Retina (tissue), 1 donor: ENCODE measurements at regions not wholly inside any gene's neighbourhood (a gene's known extent, or its start where the extent isn't known, plus 50 kb on each side); places are given as distances from the start of the nearest gene placed in this dataset.
"Not testable (repeated sequence)": the region's sequence is repeated elsewhere in the genome, so short reads cannot be mapped to it uniquely, and the experiment has no call there.

Experiments
- DNase-seq: peaks from one replicate; pipeline ENCODE4 v3.0.0-alpha.2; 2016

DNA sequence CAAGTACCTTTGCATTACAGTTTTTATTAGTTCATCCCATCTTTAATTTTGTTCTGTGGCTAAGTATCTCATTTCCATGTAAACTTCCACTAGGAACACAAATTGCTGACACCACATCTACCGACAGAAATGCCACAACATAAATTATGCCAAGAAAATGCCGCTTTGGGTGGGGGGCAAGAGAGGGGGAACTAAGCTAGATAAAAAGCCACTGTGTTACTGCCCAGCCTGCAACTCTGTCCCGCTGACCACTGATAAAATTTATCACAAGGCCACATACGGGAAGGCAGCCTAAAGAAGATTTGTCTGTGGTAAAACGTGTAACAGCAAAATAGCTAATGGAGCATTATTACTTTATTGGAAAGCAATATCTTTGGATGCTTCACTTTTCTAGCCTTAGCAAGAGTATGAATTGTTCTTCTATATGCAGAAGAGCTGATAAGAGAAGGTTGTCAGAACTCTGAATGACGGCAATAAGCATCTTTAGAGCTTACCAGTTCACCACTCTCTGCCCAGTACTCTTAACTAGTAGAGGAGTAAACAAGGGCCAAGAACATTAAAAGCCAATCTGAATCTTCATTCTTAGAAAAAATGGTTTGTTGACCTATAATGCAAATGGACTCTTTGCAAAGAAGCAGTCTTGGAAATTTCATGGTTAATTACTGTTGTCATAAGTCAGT is 172.2 kb upstream of the MEF2C start:
- DNase-seq = no peak

DNA sequence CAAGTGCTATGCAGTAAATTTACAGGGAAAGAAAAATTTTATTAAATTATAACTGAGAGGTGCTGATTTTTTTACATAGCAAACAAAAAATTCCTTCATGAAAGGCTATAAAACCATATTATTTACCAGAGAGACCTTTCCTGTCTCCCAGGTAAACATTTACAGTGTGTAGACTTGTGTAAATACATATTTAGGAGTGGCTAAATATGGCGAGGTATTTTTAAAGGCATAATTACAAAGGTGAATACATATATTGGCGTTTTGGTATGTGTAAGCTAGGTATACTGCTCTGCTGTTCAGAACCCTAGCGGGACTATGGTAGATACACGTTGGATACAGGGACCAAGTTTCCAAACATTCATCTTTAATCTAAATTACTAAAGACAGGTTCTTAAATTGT is 170.6 kb upstream of the MEF2C start:
- DNase-seq = no peak

DNA sequence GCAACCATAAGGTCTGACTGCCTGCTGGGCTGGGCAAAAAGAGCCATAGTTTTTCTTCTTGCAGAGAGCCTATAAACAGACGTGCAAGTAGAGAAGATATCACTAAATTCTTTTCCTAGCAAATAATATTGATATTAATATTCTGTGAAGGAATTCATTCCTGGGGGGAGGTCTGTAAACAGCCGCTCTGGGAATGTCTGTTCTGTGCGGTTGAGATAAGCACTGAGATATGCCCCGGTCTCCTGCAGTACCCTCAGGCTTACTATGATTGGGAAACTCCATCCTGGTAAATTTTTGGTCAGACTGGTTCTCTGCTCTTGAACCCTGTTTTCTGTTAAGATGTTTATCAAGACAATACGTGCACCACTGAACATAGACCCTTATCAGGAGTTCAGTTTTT is 167.1 kb upstream of the MEF2C start:
- DNase-seq = not testable (repeated sequence)

DNA sequence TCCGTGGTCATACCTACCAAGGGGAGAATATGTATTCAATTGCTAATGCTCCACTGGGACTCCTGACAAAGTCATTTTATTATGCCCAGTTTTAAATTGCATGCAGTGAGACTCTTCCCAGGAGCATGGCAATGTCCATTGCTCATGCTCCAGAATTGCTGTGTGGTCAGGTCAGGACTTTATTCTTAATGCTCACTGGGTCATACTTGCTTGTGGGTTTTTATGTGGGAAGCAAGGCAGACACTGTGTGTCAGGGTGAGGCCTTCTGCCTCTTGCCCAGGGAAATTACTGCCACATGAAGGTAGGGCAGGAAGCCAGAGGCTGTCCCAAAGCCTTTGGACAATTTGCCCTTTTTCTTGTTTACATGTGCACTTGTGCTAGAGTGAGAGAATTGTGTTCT is 164.6 kb upstream of the MEF2C start:
- DNase-seq = no peak

DNA sequence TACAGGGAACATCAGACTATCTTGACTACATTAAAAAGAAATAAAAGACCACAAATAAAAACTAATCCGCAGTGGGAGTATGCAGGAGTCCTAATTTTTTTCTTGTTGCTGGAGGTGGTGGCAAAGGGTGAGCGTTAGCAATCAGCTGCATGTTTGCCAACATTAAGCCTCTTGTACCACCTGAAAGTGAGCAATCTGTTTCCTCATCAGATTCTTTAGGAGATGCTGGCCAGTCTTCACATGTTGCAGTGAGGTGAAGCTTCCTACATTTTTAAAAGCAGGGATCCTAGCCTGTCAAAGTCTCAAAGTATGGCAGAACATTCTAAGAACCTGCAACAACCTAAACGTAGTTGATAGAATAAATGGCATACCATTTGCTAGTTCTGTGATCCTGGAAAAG is 162.2 kb upstream of the MEF2C start:
- no peak for DNase-seq

DNA sequence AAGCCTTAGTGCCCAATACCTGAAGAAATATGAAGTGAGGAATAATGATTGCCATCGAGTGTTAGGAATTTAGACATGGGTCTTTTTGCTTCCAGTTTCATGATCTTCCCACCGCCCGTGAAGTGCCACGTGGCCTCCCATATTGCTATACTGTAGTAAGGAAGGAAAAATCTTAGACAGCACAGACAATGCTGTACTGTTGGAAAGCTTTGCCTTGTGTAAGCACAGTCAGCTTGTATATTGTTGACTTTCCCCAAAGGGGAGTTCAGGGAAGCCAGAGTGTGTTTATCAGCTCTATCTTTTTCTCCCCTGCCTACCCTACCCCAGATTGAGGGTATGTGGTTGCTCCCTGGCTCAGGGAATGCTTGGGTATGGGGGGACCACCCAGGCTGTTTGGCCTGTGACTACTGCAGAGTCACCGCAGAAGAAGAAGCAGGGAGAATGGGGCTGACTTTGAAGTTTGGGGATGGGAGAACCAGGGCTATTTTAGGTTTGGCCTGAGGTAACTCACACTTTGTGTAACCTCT is 161.8 kb upstream of the MEF2C start:
- DNase-seq = no peak

DNA sequence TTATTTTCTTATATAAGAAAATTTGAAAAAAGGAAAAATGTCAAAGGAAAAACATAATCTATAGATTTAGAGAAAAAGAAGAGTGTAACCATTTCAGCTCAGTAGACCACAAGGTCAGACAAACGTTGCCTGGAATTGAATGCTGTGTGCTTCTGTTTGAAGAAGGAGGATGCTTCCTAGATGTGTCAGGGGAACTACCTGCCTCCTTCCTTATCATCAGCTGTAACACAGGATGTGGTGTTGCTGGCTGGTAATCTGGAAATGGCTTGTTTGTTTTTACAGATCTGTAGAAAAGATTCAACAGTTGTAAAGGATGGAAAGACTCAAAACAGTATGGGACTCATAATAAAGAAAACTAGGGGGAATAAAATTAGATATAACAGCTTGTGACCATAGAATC is 160.7 kb upstream of the MEF2C start:
- no peak for DNase-seq

DNA sequence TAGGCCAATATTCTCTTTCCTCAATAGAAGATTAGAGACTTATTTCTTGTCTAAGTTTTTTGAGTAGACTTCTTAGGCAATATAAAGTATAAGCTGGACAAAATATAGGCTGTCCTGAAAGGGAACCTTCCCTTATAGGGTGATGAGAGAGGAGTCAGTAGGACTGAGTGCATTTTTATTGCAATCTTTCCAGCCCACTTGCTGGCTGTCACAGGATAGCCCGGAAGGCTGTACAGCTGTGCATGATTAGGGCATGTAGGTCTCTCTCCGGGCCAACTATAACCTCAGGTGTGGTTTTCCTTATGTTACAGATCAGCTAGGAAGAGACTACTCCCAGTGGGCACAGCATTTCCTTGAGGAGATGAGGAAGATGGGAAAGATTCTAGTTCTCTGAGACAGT is 159.8 kb upstream of the MEF2C start:
- no peak for DNase-seq

DNA sequence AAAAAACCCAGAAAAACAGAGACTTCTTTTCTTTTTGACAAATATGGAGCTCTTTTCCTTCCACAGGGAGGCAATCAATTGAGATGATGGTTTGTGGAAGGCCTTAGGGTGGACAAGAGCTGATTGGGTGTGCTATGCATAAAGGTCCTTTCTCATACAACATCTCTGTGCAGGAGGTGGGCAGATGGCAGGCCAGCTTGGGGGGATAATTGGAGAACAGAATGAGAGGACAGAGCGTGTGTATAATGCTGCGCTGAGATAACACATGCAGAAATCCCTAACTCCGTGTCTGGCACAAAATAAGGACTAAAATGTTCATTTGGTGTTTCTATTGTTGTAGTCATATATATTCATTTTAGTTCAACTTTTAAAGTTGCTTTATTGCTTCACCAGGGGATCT is 159.0 kb upstream of the MEF2C start:
- DNase-seq = no peak

DNA sequence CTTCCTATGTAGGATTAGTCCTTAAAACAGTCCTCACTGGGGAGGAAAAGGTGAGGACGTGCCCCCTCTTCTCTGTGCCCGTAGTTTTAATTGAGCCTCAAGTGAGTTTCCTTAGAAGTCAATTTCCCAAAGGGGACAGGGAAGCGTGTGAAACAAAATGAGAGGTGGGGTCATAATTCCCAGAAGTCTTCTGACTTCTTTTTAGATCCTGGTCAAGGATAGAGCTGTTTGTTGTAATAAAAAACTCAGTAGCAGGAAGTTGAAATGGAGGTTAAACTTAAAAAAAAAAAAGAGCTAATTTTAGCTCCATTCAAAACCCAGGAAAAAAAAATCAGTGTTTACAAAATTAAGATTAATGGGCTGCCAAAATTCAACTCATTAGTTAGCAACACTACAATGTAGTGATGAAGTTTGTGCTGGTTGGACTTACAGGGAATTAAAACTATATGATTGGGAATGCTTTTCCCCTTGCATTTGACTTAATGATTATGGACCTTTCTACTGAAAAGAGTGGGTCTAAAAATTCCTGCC is 158.3 kb upstream of the MEF2C start:
- no peak for DNase-seq

DNA sequence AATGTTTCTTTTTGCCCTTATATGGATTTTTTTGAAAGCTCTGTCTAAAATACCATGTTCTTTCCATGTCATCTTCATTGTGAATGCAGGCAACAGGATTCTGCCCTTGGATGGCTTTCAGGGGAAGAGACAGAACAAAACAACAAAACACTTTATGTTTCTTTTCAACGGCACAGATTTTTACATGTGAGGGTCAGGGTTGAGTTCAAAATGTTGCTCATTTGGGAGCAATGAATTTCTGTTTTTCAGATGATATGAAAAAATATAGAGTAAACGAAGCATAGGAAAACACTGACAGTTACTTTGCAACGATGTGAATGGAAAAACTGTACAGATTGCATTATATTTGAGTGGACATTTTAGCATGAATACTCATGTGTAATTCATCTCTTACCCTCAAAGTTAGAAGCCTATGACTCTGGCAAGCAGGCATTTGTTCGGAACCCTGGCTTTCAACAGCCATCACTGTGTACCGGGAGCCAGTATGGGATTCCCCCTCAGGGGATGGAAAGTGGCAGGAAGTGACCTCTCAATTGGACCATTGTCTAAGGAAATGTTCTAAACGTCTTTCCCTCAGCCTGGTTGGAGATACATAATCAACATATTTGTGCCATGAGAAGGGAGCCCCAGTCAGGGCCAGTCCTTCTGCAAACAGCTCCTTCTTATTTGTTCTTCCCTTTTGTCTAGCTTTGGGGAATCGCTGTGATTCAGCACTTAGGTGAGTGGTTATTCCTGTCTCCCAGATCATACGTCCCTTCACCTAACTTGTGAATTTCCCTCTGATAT is 153.9 kb upstream of the MEF2C start:
- DNase-seq = no peak

DNA sequence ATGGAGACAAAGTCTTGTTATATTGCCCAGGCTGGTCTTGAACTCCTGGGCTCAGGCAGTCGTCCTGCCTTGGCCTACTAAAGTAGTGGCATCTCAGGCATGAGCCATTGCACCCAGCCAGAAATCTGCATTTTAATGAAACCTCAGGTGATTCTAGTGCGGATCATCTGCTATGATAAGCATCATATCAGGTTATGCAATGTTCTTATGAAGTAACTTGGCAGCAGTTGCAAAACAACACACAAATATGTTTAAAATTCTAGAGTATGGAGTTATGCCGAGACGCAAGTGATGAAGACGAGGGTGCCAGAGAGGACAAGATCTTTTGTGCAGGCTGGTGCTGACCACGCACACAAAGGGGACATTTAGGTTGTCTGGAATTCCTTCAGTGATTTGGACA is 153.2 kb upstream of the MEF2C start:
- DNase-seq = no peak

DNA sequence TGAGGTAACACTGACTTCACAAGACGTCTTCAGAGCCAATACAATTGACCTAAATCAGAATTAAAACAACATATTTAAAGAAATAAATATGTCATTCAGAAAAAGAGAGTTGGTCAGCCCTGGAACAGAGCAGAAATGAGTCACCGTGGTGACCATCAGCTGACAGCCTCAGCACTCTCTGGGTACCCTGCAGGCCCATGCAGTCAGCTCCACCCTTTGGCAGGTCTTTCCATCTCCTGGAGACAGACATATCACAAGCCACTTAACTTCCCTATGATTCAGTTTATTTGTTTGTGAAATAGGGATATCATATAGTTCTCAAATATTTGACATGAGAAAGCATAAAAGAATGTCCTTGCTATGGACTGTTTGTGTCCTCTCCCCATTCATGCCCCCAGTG is 151.6 kb upstream of the MEF2C start:
- no peak for DNase-seq

DNA sequence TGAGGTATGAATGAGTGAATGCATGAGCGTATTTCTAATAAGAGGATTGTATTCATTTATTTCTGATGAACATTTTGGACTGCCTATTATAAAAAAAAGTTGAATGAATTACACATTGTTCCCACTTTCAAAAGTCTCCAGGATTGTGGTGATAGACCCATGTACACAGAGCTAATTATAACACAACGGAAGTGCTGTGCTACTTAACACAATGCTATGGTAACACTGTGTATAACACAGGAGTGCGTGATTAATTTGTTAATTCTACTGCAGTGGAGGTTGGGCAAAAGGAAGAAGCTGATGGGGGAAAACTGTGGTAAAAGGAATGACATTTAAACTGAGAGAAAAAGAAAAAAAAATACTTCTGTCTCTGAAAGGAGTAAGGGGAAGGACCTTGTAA is 147.8 kb upstream of the MEF2C start:
- DNase-seq = no peak

DNA sequence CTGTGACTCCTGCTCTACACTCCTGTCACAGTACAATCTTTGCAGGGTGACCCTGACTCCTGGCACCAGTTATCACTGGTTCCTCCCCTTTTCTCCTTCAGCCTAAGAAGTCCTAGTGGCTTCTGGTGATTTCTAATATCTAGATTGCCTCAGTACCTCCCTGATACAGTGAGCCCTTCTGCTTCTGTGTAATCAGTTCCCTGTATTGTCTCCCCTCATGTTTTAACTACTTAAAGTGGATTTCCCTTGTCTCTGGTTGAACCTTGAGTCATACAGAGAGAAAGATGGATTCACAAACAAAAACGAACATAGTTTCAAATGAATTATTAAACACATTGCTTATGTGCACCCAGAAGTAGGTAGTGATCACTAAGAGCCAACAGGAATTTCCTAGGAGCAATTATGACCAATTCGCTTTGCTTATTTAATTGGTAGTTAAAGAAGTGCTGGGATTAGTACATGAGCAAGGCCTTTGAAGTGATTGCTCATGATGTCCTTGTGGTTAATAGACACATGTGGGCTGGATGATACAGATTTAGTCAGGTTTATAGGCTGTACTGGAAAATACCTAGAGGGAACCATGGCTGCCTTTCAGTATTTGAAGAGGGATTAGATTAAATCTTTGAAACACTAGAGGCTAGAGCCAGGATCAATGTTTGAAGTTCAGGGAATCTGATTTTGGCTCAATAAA is 145.8 kb upstream of the MEF2C start:
- no peak for DNase-seq

DNA sequence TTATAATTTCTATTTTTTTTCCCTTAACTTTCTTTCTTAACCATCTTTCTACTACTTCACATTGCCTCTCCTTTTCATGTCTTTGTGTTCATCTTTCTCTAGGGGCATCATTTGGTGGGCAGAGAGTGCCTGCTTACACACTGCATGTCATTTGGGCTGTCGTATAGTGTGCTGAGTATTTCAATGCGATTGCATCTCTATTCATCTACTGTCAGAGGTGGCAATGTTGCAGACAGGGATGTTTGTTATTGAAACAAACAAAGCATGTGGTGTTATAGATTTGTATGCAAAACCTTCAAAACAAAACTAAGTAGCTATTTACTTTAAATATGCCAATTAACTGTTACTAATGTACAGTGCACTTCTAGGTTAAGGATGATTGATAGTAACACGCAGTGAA is 141.1 kb upstream of the MEF2C start:
- DNase-seq = no peak

DNA sequence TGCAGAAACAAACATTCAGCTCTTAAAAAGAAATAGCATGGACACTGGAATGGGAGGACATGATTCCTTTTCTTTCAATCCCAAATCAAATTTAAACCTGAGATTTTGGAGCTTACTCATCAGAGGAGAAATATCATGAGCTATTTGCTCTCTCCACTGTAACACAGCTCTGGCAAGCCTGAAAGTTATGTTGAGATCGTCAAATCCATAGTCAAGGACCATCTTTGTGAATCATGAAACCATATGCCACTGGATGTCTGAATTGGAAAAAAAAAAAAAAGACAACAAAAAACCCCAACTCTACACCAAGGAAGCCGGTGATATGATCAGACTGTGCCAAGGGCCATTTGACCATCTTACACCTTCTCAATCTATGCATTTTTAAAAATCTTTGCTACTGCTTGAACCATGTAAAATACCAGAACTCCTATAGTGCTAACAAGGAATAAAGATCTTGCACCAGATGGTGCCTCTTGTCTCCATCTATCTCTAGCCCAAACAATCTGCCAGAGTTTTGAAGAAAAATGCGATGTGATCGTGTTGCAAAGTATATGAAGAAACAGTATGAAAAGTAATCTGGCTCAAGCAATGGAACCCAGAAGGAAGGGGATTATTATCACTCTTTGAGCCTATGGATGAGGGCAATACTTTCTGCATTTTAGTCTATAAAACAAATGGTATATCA is 138.1 kb upstream of the MEF2C start:
- no peak for DNase-seq

DNA sequence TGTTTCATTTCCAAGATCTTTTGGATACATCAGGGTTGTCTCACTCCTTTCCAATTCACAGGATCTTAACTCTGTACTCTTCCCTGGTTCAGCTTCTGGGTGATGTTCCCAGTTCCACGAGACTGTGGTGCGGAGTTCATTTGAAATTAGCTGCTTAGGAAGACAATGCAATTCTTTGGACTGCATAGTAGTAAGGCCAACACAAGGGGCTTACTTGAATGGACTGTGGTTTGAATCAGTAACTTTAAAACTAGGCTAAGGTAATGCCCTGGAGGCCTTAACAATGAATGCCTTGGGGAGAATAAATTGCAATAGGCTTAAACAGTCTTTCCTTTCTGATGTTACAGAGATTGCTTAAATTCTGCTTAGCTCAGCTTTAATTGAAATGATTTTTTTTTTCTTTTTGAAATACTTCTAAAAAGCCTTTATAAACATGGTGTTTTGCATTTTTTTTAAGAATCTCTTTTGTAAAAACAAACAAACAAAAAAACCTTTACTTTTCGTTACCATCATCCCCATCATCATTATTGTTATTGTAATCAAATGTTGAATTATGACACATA is 133.8 kb upstream of the MEF2C start:
- DNase-seq = no peak

DNA sequence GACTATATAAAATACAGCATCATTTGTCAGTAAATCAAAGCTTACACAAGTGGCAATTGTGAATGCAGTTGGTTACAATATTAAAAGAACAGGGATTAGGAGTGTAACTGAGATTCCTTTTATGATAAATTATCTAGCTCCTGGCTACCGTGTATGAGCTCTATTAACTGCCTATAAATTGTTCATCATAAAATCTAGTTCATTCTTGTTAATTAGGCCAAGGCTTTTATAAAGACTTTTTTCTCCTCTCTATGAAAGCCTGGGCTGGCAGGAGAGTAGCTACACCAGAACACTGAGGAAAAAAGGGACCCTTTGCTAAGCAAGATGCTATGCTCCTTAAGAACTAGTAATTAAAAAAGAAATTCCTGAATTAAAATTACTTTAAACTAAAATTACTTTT is 132.4 kb upstream of the MEF2C start:
- no peak for DNase-seq

DNA sequence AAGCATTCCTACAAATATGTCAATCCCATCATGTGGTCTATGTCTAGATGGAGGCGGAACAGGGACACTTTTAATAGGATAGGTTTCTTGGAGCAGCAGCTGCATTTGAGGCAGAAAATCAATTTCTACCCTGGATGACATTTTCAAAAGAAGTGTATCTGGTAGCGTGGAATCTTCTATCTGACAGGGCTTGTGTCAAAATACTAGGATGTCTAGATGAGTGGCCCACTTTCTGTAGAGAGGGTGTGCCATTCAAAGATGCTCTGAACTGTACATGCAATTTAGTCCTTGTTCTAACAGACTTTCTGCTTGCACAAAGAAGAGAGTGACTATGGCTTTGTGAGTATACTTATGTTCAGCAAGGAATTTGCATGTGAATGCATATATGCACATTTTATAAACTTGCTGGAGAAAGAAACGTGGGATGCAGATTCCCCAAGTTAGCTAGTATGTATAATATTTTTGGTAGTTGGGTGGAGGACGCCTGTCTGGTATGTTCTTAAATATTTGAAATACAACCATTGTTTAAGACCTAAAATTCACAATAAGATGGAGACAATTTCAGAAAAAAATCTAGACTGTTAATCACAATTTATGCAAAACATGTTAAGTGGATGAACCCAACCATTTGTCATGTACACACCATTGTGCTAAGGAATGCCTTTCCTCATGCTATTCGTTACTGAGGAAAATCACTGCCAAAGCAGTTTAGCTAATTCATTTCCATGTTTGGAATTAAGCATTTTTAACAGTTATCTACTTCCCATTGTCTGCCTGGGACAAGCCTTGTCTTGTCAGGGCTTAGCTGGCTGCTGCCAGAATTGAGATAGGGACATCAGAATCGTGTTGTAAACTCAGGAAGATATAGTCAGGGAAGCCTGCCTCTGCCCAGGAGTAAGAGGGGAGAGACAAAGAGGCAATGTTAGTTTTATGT is 129.1 kb upstream of the MEF2C start:
- DNase-seq = no peak

DNA sequence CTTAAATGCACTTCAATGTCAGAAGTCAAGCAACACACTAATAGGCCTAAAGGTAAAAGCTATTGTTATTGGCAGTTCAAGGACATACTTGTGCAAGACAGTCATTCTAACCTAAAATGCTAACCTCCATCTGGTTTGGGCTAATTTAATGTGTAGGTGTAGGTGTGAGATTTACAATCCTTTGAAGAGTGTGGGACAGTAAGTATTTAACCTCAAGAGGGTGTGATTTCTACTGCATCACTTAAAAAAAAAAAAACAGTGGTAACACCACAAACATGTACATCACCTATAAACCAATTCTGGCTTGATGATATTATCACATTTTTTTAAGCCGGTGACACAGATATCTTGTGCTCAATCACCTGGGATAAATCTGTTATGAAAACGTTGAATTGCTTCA is 127.5 kb upstream of the MEF2C start:
- DNase-seq = no peak

DNA sequence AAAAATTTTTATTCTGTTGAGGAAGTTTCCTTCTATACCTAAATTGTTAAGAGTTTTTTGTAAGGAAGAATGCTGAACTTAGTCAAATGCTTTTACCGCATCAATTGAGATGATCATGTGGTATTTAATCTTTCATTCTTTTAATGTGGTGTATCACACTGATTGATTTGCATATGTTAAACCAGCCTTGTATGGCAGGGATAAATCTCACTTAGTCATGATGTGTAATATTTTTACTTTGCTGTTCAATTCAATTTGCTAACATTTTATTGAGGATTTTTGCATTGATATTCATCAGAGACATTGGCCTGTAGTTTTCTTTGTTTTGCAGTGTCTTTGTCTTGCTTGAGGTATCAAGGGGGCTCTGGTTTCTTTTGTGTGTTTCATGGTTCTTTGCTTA is 125.3 kb upstream of the MEF2C start:
- no peak for DNase-seq
